Heart left ventricle (tissue), 13 donors: ENCODE measurements at regions not wholly inside any gene's neighbourhood (a gene's known extent, or its start where the extent isn't known, plus 50 kb on each side); places are given as distances from the start of the nearest gene placed in this dataset.

Experiments used
- CTCF ChIP-seq, 12 donors: fragments of 200-600 bp; sonication (generic) in 4 of 12; IDR thresholded peaks; one replicate each; pipeline versions ENCODE4 v1.5.0 to v1.8.0; 2018 to 2022; ENCODE audit warnings: antibody characterized with exemption in 12 of 12, mild to moderate bottlenecking in 5 of 12
- POLR2A ChIP-seq, 2 donors: fragments of 450-650 bp; IDR thresholded peaks; one replicate each; pipeline ENCODE4 v1.6.1; 2017; ENCODE audit warnings: antibody characterized with exemption in 2 of 2, mild to moderate bottlenecking in 2 of 2, moderate library complexity in 2 of 2
- donor health status: ischemic (EF 13 %, LVEDD 7.1; RV severe dilation, severe dysfunction).
- donor health status: DM: no; HTN: yes; CAD: no.
- donor health status: DM: no; HTN: no; CAD: no.
- donor health status: ischemic (EF 25% LVEDD 6.9; RV normal size, moderate dysfunction).
- donor health status: ischemic (EF 25% LVEDD 5.7; RV mildly dilated, moderate dysfunction).
- donor health status: ischemic (EF 35%, LVEDD 5.7; RV mildly dilated, moderate dysfunction).
- donor health status: nonischemic (EF 11% LVEDD 7.7; RV severe dilation, severe dysfunction).
- donor health status: DM: yes; HTN: yes; CAD: no.
- donor health status: PGD.
- donor health status: ischemic (EF 29% LVEDD 5.4; RV normal size, mild dysfunction).
- donor health status: nonischemic (EF 23%, LVEDD 6.1; RV moderate dilation, normal function).

GRCh38 chr9:108271646-108272348 lies 584.0 kb downstream of the ACTL7B start:
- TF ChIP-seq POLR2A (IDR thresholded peaks at IDR 0.05) (no peak), CTCF (IDR thresholded peaks at IDR 0.05) (no peak)
